NCI-H82 (cell line): ENCODE measurements at regions not wholly inside any gene's neighbourhood (a gene's known extent, or its start where the extent isn't known, plus 50 kb on each side); places are given as distances from the start of the nearest gene placed in this dataset.

Experiments used
- DNase-seq: peaks from one replicate; lab custom pipeline; 2025; lab: John Stamatoyannopoulos, UW

- no peak for DNase-seq
Measured at GRCh38 chr21:28459193-28459592, 533.5 kb downstream of the LTN1 start.

- DNase-seq: no peak
Measured at GRCh38 chr21:28458446-28458845, 534.2 kb downstream of the LTN1 start.

DNA sequence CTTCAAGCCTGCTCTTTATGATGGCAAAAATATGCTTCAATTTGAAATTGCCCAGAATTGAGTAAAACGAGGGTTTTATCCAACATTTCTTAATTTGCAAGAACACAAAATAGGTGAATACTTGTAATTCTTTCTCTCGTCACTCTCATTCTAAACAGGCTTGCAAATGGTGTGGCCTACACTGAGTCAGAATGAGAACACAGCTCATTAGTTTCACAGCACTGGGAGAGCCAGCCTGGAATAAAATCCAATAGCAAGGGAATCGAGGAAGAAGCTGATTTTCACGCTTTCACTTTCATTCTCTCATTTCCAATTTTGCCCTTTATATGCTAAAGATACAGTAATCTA is 537.5 kb downstream of the LTN1 start:
- no peak for DNase-seq

DNA sequence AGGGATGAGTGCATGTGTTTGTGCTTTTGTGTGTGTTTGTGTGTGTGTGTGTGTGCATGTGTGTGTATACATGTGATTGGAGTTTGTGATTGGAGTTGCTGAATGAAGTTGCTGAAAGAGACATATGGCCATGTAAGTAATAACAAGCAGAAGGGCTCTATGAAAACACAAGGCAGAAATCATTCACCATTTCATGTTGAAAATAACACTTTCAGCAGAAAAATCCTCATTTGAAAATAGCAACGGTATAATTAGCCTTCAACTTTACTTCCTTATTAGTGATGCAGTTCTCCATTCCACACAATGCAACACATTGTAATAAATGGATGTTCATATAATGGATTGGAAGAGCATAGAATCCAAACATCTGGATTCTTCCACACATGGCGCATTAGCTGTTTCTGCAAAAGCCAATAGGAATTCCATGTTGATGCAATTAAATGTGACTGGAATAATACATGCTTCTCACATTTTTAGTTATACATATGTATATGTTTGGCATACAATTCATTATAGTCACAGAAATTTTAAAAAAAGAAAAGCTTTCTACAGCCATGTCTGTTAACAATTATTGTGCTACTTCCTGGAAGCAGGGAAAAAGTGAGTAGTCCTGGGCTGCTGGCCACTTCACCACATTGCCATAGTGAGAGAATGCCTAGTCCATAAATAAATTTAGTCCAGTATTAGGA is 538.0 kb downstream of the LTN1 start:
- DNase-seq: no peak

- no peak for DNase-seq
Measured at GRCh38 chr21:28447462-28447861, 545.2 kb downstream of the LTN1 start.

DNA sequence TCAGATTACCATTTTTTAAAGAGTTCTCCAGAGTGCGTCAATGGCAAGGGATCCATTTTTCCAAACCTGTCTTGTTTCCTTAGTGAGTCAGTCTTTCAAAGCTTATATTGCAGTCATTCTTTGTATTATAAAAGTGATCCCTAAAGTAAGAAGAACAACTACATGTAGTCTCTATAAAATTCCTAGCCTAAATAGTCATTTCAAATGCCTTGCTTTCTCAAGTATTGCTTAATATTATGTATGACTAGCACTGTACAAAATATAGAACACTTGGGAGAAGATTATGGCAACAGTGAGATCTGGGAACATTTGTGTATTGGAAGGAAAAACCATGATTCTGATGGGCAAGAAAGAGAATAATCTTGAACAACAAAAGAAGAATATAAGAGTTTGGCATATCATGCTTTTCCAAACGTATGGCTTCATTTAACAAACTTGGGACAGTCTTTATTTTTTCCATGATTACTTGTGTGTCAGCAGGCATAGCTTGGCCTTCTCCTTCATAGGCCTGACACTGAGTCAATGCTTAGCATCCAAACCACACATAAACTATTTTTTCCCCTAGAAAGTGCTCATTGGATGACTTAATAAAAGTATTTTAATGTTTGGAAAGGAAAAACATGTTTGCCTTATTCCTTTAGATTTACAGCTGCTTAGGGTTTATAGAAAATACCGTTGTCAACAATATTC is 547.4 kb downstream of the LTN1 start:
- DNase-seq: no peak

- DNase-seq: no peak
Measured at GRCh38 chr21:28444557-28444956, 548.1 kb downstream of the LTN1 start.

GRCh38 chr21:28444111-28444510 is 548.6 kb downstream of the LTN1 start:
- DNase-seq: no peak

- DNase-seq: no peak
Measured at GRCh38 chr21:28442624-28443023, 550.1 kb downstream of the LTN1 start.

GRCh38 chr21:28442085-28442484 is 550.6 kb downstream of the LTN1 start:
- DNase-seq: no peak

DNA sequence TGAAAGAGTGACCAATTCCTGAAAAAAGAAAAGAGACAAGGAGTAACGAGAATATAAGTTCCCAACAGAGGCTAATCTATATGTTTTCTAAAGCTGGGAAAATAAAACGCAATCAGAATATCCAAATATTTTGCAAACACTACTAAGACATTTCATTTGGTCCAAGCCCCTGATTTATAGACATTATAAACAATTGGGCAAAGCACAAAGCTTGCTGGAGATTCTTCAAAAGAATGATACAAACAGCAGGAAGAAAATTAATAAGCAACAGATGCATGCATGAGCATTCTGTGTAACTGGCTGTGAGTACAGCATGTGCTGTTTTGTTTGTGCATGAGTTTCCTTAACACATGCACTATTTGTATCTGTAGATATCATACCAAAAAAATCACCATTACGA is 552.9 kb downstream of the LTN1 start:
- no peak for DNase-seq

DNA sequence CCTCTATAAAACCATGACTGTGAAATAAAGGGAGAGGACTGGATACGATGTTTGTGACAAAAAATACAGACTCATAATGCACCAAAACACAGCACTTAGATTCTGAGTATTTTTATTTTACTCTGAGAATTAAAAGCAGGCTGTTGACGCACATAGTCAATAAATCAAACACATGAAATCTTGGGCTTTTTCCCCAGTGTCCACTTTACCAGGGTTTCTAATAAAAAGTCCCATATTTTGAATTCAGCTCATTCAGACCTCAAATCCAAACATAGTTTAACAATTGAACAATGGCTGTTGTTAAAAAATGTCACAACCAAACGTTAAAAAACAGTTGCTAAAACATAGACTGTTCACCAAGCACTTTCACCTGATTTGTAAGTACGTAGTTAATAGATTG is 553.4 kb downstream of the LTN1 start:
- DNase-seq: no peak

DNA sequence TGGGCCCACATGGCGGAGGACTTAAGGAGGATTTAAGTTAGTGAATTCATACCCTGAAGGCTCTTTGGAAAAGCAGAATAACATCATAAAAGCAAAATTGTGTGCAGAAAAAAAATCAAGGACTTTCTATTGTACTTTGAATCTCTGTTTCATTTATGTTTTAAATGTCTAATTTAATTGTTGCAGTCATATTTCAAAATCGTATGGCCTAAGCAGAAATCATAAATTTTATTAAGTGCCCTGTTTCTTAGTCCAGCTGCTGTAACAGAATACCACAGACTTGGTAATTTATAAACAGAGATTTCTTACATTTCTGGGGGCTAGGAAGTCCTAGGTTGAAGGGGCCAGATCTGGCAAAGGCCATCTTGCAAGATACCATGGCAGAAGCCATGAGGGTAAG is 555.6 kb downstream of the LTN1 start:
- DNase-seq: peak; percentile 65

DNA sequence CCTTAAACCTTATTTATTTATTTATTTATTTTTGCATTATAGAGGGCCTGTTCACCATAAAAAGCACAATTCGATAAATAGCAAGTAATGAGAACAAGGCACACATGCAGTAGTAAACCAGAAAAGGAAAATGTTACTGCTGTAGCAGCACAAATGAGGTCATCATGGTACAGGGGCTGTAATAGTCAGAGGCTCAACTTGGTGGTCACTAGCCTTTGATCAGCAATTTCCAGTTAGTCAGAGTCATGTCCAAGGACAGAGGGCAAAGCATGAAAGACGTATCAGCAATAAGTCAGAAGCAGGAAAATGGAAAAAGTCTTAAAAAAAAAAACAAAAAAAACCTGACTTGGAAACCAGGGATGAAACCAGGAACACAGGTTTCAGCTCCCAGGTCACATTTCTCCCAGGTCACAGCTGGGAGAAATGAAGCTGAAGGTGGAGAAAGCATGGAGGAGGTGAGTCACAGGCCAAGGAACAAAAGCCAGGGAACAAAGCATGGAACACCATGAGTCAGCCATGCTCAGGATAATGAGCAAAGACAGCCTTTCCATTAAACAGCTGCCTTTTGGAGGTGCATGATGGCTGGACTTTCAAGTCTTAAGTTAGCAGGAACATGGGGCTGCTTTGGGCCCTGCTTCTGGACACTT is 556.3 kb downstream of the LTN1 start:
- DNase-seq: no peak

DNA sequence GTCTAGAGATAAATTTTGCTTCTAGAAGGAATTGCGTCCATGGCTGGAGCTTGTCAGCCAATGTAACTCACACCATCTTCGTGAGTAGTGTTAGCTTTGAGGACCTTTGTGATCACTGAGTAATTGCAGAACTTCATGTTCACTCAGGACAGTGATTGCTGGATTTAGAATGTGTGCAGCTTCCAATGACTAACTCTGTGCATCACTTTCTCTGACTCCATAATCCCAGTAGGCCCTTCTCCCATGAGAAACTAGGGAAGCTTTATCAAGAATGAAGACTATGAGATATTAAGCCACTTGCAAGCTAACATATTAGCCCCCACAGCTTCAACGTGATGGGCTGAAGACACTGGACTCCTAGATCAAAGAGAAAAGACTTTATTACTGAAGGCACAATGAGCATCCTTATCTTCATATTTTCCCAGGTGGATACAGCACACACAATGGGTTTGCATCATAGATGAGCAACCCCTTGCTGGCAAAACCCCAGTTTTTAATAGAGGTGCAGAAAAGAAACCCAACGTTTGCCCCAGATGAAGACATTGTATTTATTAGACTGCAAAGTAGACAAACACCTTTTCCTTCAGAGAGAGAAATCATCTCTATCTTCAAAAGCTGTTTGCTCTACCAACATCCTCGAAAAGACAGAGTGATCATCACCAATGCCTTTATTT is 561.0 kb downstream of the LTN1 start:
- no peak for DNase-seq

DNA sequence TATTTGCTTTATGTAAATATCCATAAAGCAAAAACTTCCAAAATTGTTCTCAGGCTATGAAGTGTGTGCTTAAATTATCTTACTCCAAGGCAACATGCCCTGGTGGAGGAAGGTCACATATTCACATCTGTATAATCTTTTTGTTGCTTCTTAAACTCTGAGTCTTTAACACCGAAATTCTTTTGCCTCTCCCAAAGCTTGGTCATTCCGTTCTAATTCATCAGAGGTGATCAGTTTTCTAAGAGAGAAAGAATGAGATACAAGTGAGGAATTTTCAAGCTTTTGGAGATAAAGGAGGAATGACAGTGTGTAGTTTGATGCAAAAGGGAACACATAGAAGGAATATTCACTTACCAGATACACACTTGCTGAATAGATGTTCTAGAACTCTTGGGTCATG is 561.7 kb downstream of the LTN1 start:
- DNase-seq: no peak

GRCh38 chr21:28429161-28429560 is 563.5 kb downstream of the LTN1 start:
- no peak for DNase-seq

DNA sequence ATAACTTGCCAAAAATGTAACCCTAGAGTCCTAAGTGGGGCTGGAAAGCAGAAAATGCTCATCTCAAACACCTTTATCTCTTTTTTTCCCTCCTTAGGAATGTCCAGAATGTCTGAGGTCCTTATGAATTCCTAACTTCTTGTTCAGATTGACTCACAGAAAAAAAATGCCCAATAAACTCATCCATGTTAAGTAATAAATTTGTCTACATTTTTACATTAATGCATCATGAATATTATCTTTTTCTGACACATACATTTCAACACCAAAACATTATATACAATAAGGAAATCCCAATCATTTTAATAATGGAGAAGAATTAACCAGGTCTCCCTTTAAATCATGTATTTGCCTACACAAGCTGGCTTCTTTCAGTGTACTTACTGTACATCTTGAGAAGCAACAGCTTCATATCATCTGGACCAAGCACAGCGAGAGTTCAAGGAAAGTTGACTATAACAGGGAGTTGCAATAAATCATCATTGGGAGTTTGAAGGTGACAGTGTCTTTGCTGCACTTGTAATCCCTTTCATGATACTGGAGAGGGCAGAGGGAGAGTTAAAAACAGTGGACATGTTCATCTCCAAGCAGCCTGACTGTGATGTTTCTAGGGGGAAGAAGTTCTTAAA is 565.2 kb downstream of the LTN1 start:
- no peak for DNase-seq

GRCh38 chr21:28426545-28426944 is 566.1 kb downstream of the LTN1 start:
- no peak for DNase-seq

DNA sequence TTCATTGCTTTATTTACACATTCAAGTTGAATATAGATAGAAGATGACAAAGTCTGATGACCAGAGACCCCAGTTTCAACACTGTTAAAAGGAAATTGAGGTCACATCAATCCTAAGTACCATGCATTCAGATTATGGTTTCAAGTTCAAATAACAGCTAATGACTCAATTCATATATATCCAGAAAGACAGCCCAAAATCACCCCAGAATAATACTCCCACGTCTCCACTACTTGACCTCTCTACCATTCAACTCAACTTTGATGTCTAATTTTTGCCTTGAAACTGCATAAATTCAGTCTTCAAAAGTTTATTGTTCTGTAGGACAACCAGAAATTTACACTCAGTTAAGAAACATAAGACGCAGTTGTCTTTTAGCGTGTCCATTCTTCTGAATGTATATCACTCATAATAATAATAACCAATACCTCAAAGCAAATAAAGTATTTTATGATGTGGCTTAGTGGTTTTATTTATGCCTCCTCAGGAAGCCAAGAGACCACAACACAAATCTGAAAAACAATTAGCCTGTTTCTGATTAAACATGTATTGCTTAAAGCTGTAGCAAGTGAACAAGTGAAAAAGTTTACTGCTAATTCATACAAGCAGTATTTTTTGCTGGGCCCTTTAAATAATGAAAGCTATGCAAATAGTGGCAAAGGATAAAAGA is 569.0 kb downstream of the LTN1 start:
- no peak for DNase-seq

GRCh38 chr21:28421716-28422524 is 570.8 kb downstream of the LTN1 start:
- DNase-seq: no peak
